ENCODE measurements at regions not wholly inside any gene's neighbourhood (a gene's known extent, or its start where the extent isn't known, plus 50 kb on each side); places are given as distances from the start of the nearest gene placed in this dataset.
"Not testable (repeated sequence)": the region's sequence is repeated elsewhere in the genome, so short reads cannot be mapped to it uniquely, and the experiment has no call there.

- DNase-seq (ENCODE audit: low read depth in 2 of 2) = no peak
Observed at GRCh38 chr12:19904819-19905218, 463.5 kb upstream of the PDE3A start.

- DNase-seq (ENCODE audit: low read depth in 2 of 2) = no peak
Observed at GRCh38 chr12:19908830-19909229, 459.5 kb upstream of the PDE3A start.

GRCh38 chr12:19909418-19909817 lies 458.9 kb upstream of the PDE3A start:
- DNase-seq (ENCODE audit: low read depth in 2 of 2) = no peak

- peak; percentile 28 to 31 for DNase-seq (ENCODE audit: low read depth in 2 of 2)
Observed at GRCh38 chr12:19910681-19911080, 457.7 kb upstream of the PDE3A start.

GRCh38 chr12:19912991-19913390 lies 455.3 kb upstream of the PDE3A start:
- no peak for DNase-seq (ENCODE audit: low read depth in 2 of 2)

GRCh38 chr12:19915392-19916195 lies 452.7 kb upstream of the PDE3A start:
- peak; percentile 29 to 31 for DNase-seq (ENCODE audit: low read depth in 2 of 2)

GRCh38 chr12:19916196-19916753 lies 452.1 kb upstream of the PDE3A start:
- no peak for DNase-seq (ENCODE audit: low read depth in 2 of 2)

GRCh38 chr12:19916974-19917373 lies 451.4 kb upstream of the PDE3A start:
- DNase-seq (ENCODE audit: low read depth in 2 of 2) = no peak

GRCh38 chr12:19921716-19922115 lies 446.6 kb upstream of the PDE3A start:
- not testable (repeated sequence) for DNase-seq (ENCODE audit: low read depth in 2 of 2)

GRCh38 chr12:19922717-19923116 lies 445.6 kb upstream of the PDE3A start:
- no peak for DNase-seq (ENCODE audit: low read depth in 2 of 2)

GRCh38 chr12:19924360-19924759 lies 444.0 kb upstream of the PDE3A start:
- no peak for DNase-seq (ENCODE audit: low read depth in 2 of 2)

GRCh38 chr12:19925841-19926240 lies 442.5 kb upstream of the PDE3A start:
- no peak for DNase-seq (ENCODE audit: low read depth in 2 of 2)

- no peak for DNase-seq (ENCODE audit: low read depth in 2 of 2)
Observed at GRCh38 chr12:19926266-19926665, 442.1 kb upstream of the PDE3A start.

GRCh38 chr12:19927661-19928060 lies 440.7 kb upstream of the PDE3A start:
- DNase-seq (ENCODE audit: low read depth in 2 of 2) = no peak

GRCh38 chr12:19932413-19932812 lies 435.9 kb upstream of the PDE3A start:
- no peak for DNase-seq (ENCODE audit: low read depth in 2 of 2)

GRCh38 chr12:19933924-19934323 lies 434.4 kb upstream of the PDE3A start:
- no peak for DNase-seq (ENCODE audit: low read depth in 2 of 2)

- no peak for DNase-seq (ENCODE audit: low read depth in 2 of 2)
Observed at GRCh38 chr12:19937161-19937560, 431.2 kb upstream of the PDE3A start.

- DNase-seq (ENCODE audit: low read depth in 2 of 2) = no peak
Observed at GRCh38 chr12:19938031-19938430, 430.3 kb upstream of the PDE3A start.

- no peak for DNase-seq (ENCODE audit: low read depth in 2 of 2)
Observed at GRCh38 chr12:19938491-19938890, 429.8 kb upstream of the PDE3A start.

- DNase-seq (ENCODE audit: low read depth in 2 of 2) = no peak
Observed at GRCh38 chr12:19940267-19940666, 428.1 kb upstream of the PDE3A start.

GRCh38 chr12:19941096-19941495 lies 427.2 kb upstream of the PDE3A start:
- DNase-seq (ENCODE audit: low read depth in 2 of 2) = no peak

- peak in 1 of 2 experiments; percentile 21 for DNase-seq (ENCODE audit: low read depth in 2 of 2)
Observed at GRCh38 chr12:19945559-19946435, 422.5 kb upstream of the PDE3A start.

GRCh38 chr12:19946550-19946949 lies 421.8 kb upstream of the PDE3A start:
- peak; percentile 91 to 92 for DNase-seq (ENCODE audit: low read depth in 2 of 2)
